ENCODE measurements at regions not wholly inside any gene's neighbourhood (a gene's known extent, or its start where the extent isn't known, plus 50 kb on each side); places are given as distances from the start of the nearest gene placed in this dataset.

- Mint-ChIP-seq H3K27ac (no peak overlapping the region), H3K36me3 (peaks cover 6% of the 10 kb centered on the region), H3K4me3 (no peak overlapping the region), H3K9me3 (peaks cover 4% of the 10 kb centered on the region), H3K4me1 (ENCODE audit: low read depth in 2 of 2) (no peaks in the 10 kb centered on the region), H3K27me3 (no peaks in the 10 kb centered on the region)
- no peak for DNase-seq (ENCODE audit: low spot score)
- no peak for ATAC-seq
Measured at GRCh38 chr4:13268703-13269102, 215.4 kb downstream of the RAB28 start.

GRCh38 chr4:13268165-13268564 is 216.0 kb downstream of the RAB28 start:
- no peaks in the 10 kb centered on the region for H3K4me1 Mint-ChIP-seq (ENCODE audit: low read depth in 2 of 2)
- peaks cover 5% of the 10 kb centered on the region for H3K36me3 Mint-ChIP-seq
- DNase-seq (ENCODE audit: low spot score): no peak
- H3K9me3 Mint-ChIP-seq: peaks cover 4% of the 10 kb centered on the region
- H3K27ac Mint-ChIP-seq: no peak overlapping the region
- ATAC-seq: no peak
- no peaks in the 10 kb centered on the region for H3K27me3 Mint-ChIP-seq
- no peak overlapping the region for H3K4me3 Mint-ChIP-seq

GRCh38 chr4:13267091-13267490 is 217.0 kb downstream of the RAB28 start:
- DNase-seq (ENCODE audit: low spot score) (no peak), ATAC-seq (no peak)
- H3K9me3 Mint-ChIP-seq: peaks cover 4% of the 10 kb centered on the region
- no peak overlapping the region for H3K27ac Mint-ChIP-seq
- H3K4me1 Mint-ChIP-seq (ENCODE audit: low read depth in 2 of 2): no peaks in the 10 kb centered on the region
- no peak overlapping the region for H3K4me3 Mint-ChIP-seq
- peaks cover 5% of the 10 kb centered on the region for H3K36me3 Mint-ChIP-seq
- H3K27me3 Mint-ChIP-seq: no peaks in the 10 kb centered on the region

- DNase-seq (ENCODE audit: low spot score) (no peak), ATAC-seq (no peak)
- H3K36me3 Mint-ChIP-seq: peaks cover 2% of the 10 kb centered on the region
- no peaks in the 10 kb centered on the region for H3K4me1 Mint-ChIP-seq (ENCODE audit: low read depth in 2 of 2)
- no peaks in the 10 kb centered on the region for H3K27me3 Mint-ChIP-seq
- H3K9me3 Mint-ChIP-seq: peaks cover 4% of the 10 kb centered on the region
- H3K4me3 Mint-ChIP-seq: no peak overlapping the region
- H3K27ac Mint-ChIP-seq: no peak overlapping the region
Measured at GRCh38 chr4:13266687-13267086, 217.5 kb downstream of the RAB28 start.

- H3K4me1 Mint-ChIP-seq (ENCODE audit: low read depth in 2 of 2): no peaks in the 10 kb centered on the region
- H3K36me3 Mint-ChIP-seq: no peaks in the 10 kb centered on the region
- no peak overlapping the region for H3K4me3 Mint-ChIP-seq
- no peak for DNase-seq (ENCODE audit: low spot score)
- no peaks in the 10 kb centered on the region for H3K9me3 Mint-ChIP-seq
- no peak overlapping the region for H3K27ac Mint-ChIP-seq
- no peaks in the 10 kb centered on the region for H3K27me3 Mint-ChIP-seq
- no peak for ATAC-seq
Measured at GRCh38 chr4:13263967-13264525, 220.1 kb downstream of the RAB28 start.

- Mint-ChIP-seq H3K36me3 (peaks cover 2% of the 10 kb centered on the region), H3K4me3 (no peak overlapping the region), H3K27me3 (no peaks in the 10 kb centered on the region), H3K9me3 (peaks cover 6% of the 10 kb centered on the region), H3K27ac (no peak overlapping the region), H3K4me1 (ENCODE audit: low read depth in 2 of 2) (no peaks in the 10 kb centered on the region)
- no peak for DNase-seq (ENCODE audit: low spot score)
- ATAC-seq: no peak
Measured at GRCh38 chr4:13262816-13263215, 221.3 kb downstream of the RAB28 start.

- H3K27ac Mint-ChIP-seq: no peak overlapping the region
- no peaks in the 10 kb centered on the region for H3K4me1 Mint-ChIP-seq (ENCODE audit: low read depth in 2 of 2)
- no peak for ATAC-seq
- no peaks in the 10 kb centered on the region for H3K27me3 Mint-ChIP-seq
- no peak for DNase-seq (ENCODE audit: low spot score)
- H3K4me3 Mint-ChIP-seq: no peak overlapping the region
- H3K36me3 Mint-ChIP-seq: peaks cover 7% of the 10 kb centered on the region
- peaks cover 11% of the 10 kb centered on the region for H3K9me3 Mint-ChIP-seq
Measured at GRCh38 chr4:13261486-13262257, 222.5 kb downstream of the RAB28 start.

- no peaks in the 10 kb centered on the region for H3K4me1 Mint-ChIP-seq (ENCODE audit: low read depth in 2 of 2)
- DNase-seq (ENCODE audit: low spot score): no peak
- H3K9me3 Mint-ChIP-seq: peaks cover 11% of the 10 kb centered on the region
- peaks cover 7% of the 10 kb centered on the region for H3K36me3 Mint-ChIP-seq
- no peaks in the 10 kb centered on the region for H3K27me3 Mint-ChIP-seq
- ATAC-seq: no peak
- H3K27ac Mint-ChIP-seq: no peak overlapping the region
- no peak overlapping the region for H3K4me3 Mint-ChIP-seq
Measured at GRCh38 chr4:13260513-13260912, 223.6 kb downstream of the RAB28 start.

- peaks cover 37% of the 10 kb centered on the region for H3K9me3 Mint-ChIP-seq
- H3K36me3 Mint-ChIP-seq: peaks cover 43% of the 10 kb centered on the region
Measured at GRCh38 chr4:13250263-13250662, 233.9 kb downstream of the RAB28 start.

GRCh38 chr4:13248621-13249298 is 235.4 kb downstream of the RAB28 start:
- no peak for DNase-seq (ENCODE audit: low spot score)
- no peak overlapping the region for H3K4me3 Mint-ChIP-seq
- peaks cover 39% of the 10 kb centered on the region for H3K9me3 Mint-ChIP-seq
- no peaks in the 10 kb centered on the region for H3K4me1 Mint-ChIP-seq (ENCODE audit: low read depth in 2 of 2)
- peaks cover 43% of the 10 kb centered on the region for H3K36me3 Mint-ChIP-seq
- H3K27me3 Mint-ChIP-seq: no peaks in the 10 kb centered on the region
- no peak overlapping the region for H3K27ac Mint-ChIP-seq
- ATAC-seq: no peak

More at GRCh38 chr4:13250263-13250662, 233.9 kb downstream of the RAB28 start:
- Mint-ChIP-seq H3K4me3 (no peak overlapping the region), H3K27ac (no peak overlapping the region), H3K4me1 (ENCODE audit: low read depth in 2 of 2) (no peaks in the 10 kb centered on the region), H3K27me3 (no peaks in the 10 kb centered on the region)
- no peak for ATAC-seq
- DNase-seq (ENCODE audit: low spot score): no peak

GRCh38 chr4:13246107-13246506 is 238.0 kb downstream of the RAB28 start:
- H3K9me3 Mint-ChIP-seq: peaks cover 39% of the 10 kb centered on the region
- DNase-seq (ENCODE audit: low spot score) (no peak), ATAC-seq (no peak)
- no peak overlapping the region for H3K4me3 Mint-ChIP-seq
- H3K27ac Mint-ChIP-seq: no peak overlapping the region
- no peaks in the 10 kb centered on the region for H3K4me1 Mint-ChIP-seq (ENCODE audit: low read depth in 2 of 2)
- peaks cover 36% of the 10 kb centered on the region for H3K36me3 Mint-ChIP-seq
- no peaks in the 10 kb centered on the region for H3K27me3 Mint-ChIP-seq

GRCh38 chr4:13244444-13244843 is 239.7 kb downstream of the RAB28 start:
- H3K27ac Mint-ChIP-seq: no peak overlapping the region
- H3K4me3 Mint-ChIP-seq: no peak overlapping the region
- no peaks in the 10 kb centered on the region for H3K4me1 Mint-ChIP-seq (ENCODE audit: low read depth in 2 of 2)
- DNase-seq (ENCODE audit: low spot score): no peak
- peaks cover 28% of the 10 kb centered on the region for H3K9me3 Mint-ChIP-seq
- no peak for ATAC-seq
- no peaks in the 10 kb centered on the region for H3K27me3 Mint-ChIP-seq
- H3K36me3 Mint-ChIP-seq: peaks cover 26% of the 10 kb centered on the region

GRCh38 chr4:13243152-13243551 is 241.0 kb downstream of the RAB28 start:
- Mint-ChIP-seq H3K27me3 (no peaks in the 10 kb centered on the region), H3K9me3 (peaks cover 21% of the 10 kb centered on the region), H3K4me3 (no peak overlapping the region), H3K27ac (no peak overlapping the region), H3K4me1 (ENCODE audit: low read depth in 2 of 2) (no peaks in the 10 kb centered on the region), H3K36me3 (peaks cover 15% of the 10 kb centered on the region)
- DNase-seq (ENCODE audit: low spot score) (no peak), ATAC-seq (no peak)

GRCh38 chr4:13240066-13240465 is 244.1 kb downstream of the RAB28 start:
- Mint-ChIP-seq H3K27ac (no peak overlapping the region), H3K27me3 (no peaks in the 10 kb centered on the region), H3K9me3 (peaks cover 17% of the 10 kb centered on the region), H3K4me3 (no peak overlapping the region), H3K4me1 (ENCODE audit: low read depth in 2 of 2) (no peaks in the 10 kb centered on the region), H3K36me3 (peaks cover 6% of the 10 kb centered on the region)
- ATAC-seq (no peak), DNase-seq (ENCODE audit: low spot score) (no peak)
